Stimulated activated memory B cell treated with anti-CD40 and anti-IgM and Interleukin-4, amounts not matched to agents 10 μg/mL and 1 μg/mL and 100 μg/mL, for 72 hours (primary cell): ENCODE measurements at regions not wholly inside any gene's neighbourhood (a gene's known extent, or its start where the extent isn't known, plus 50 kb on each side); places are given as distances from the start of the nearest gene placed in this dataset.
A peak's percentile ranks its signal among the peaks of the same experiment; 100 is the strongest.
"Not testable (repeated sequence)": the region's sequence is repeated elsewhere in the genome, so short reads cannot be mapped to it uniquely, and the experiment has no call there.

Experiments
- ATAC-seq: fragments of 150-1000 bp; cut with Tn5 transposase; 2 replicates; pipeline ENCODE4 v1.10.0; 2021
- H3K27ac Mint-ChIP-seq: one replicate; pipeline ENCODE4 v1.8.0; 2022; ENCODE audit warnings: mild to moderate bottlenecking, mixed read lengths
- H3K27me3 Mint-ChIP-seq: one replicate; pipeline ENCODE4 v1.8.0; 2022; ENCODE audit warnings: mixed read lengths
- H3K36me3 Mint-ChIP-seq: one replicate; pipeline ENCODE4 v1.8.0; 2022; ENCODE audit warnings: mixed read lengths
- H3K4me1 Mint-ChIP-seq: one replicate; pipeline ENCODE4 v1.8.0; 2022; ENCODE audit warnings: mixed read lengths
- H3K4me3 Mint-ChIP-seq: one replicate; pipeline ENCODE4 v1.8.0; 2022; ENCODE audit warnings: mild to moderate bottlenecking, moderate library complexity, mixed read lengths
- H3K9me3 Mint-ChIP-seq: one replicate; pipeline ENCODE4 v1.8.0; 2022; ENCODE audit warnings: mixed read lengths

GRCh38 chr1:146511047-146511777 lies 282.4 kb upstream of the NOTCH2NLA start:
- H3K9me3 Mint-ChIP-seq, H3K4me1 Mint-ChIP-seq, H3K27ac Mint-ChIP-seq, H3K4me3 Mint-ChIP-seq, ATAC-seq, H3K36me3 Mint-ChIP-seq, H3K27me3 Mint-ChIP-seq: not testable (repeated sequence)

- H3K4me1 Mint-ChIP-seq, H3K4me3 Mint-ChIP-seq, H3K9me3 Mint-ChIP-seq, H3K27me3 Mint-ChIP-seq, H3K36me3 Mint-ChIP-seq, H3K27ac Mint-ChIP-seq, ATAC-seq: not testable (repeated sequence)
These were observed 281.6 kb upstream of the NOTCH2NLA start for GRCh38 chr1:146510248-146510983.

- H3K4me1 Mint-ChIP-seq, H3K36me3 Mint-ChIP-seq, ATAC-seq, H3K4me3 Mint-ChIP-seq, H3K9me3 Mint-ChIP-seq, H3K27ac Mint-ChIP-seq: not testable (repeated sequence)
- peaks cover 11% of the 10 kb centered on the region for H3K27me3 Mint-ChIP-seq
These were observed 275.3 kb upstream of the NOTCH2NLA start for GRCh38 chr1:146504121-146504520.

GRCh38 chr1:146487555-146487954 lies 258.7 kb upstream of the NOTCH2NLA start:
- not testable (repeated sequence) for ATAC-seq, H3K4me1 Mint-ChIP-seq, H3K4me3 Mint-ChIP-seq, H3K27ac Mint-ChIP-seq, H3K36me3 Mint-ChIP-seq, H3K9me3 Mint-ChIP-seq, H3K27me3 Mint-ChIP-seq

GRCh38 chr1:146487155-146487554 lies 258.3 kb upstream of the NOTCH2NLA start:
- ATAC-seq, H3K27me3 Mint-ChIP-seq, H3K27ac Mint-ChIP-seq, H3K36me3 Mint-ChIP-seq, H3K4me3 Mint-ChIP-seq, H3K9me3 Mint-ChIP-seq, H3K4me1 Mint-ChIP-seq: not testable (repeated sequence)

GRCh38 chr1:146486300-146487014 lies 257.6 kb upstream of the NOTCH2NLA start:
- H3K9me3 Mint-ChIP-seq, H3K27ac Mint-ChIP-seq, H3K36me3 Mint-ChIP-seq, H3K27me3 Mint-ChIP-seq, H3K4me1 Mint-ChIP-seq, ATAC-seq, H3K4me3 Mint-ChIP-seq: not testable (repeated sequence)

GRCh38 chr1:146484195-146484594 lies 255.4 kb upstream of the NOTCH2NLA start:
- H3K4me3 Mint-ChIP-seq, H3K9me3 Mint-ChIP-seq: not testable (repeated sequence)

GRCh38 chr1:146479188-146479587 lies 250.4 kb upstream of the NOTCH2NLA start:
- not testable (repeated sequence) for H3K9me3 Mint-ChIP-seq, H3K4me1 Mint-ChIP-seq, H3K27ac Mint-ChIP-seq, H3K27me3 Mint-ChIP-seq, H3K4me3 Mint-ChIP-seq, H3K36me3 Mint-ChIP-seq, ATAC-seq

More at GRCh38 chr1:146484195-146484594, 255.4 kb upstream of the NOTCH2NLA start:
- H3K4me1 Mint-ChIP-seq, H3K27me3 Mint-ChIP-seq, ATAC-seq, H3K27ac Mint-ChIP-seq, H3K36me3 Mint-ChIP-seq: not testable (repeated sequence)

- not testable (repeated sequence) for H3K4me1 Mint-ChIP-seq, H3K36me3 Mint-ChIP-seq, H3K9me3 Mint-ChIP-seq, H3K27ac Mint-ChIP-seq, H3K27me3 Mint-ChIP-seq, H3K4me3 Mint-ChIP-seq, ATAC-seq
These were observed 249.4 kb upstream of the NOTCH2NLA start for GRCh38 chr1:146478125-146478720.

GRCh38 chr1:146475086-146475485 lies 246.3 kb upstream of the NOTCH2NLA start:
- H3K4me1 Mint-ChIP-seq, ATAC-seq, H3K9me3 Mint-ChIP-seq, H3K36me3 Mint-ChIP-seq, H3K27me3 Mint-ChIP-seq, H3K4me3 Mint-ChIP-seq, H3K27ac Mint-ChIP-seq: not testable (repeated sequence)

GRCh38 chr1:146474216-146474615 lies 245.4 kb upstream of the NOTCH2NLA start:
- H3K9me3 Mint-ChIP-seq, ATAC-seq, H3K27ac Mint-ChIP-seq, H3K36me3 Mint-ChIP-seq, H3K4me1 Mint-ChIP-seq, H3K4me3 Mint-ChIP-seq: not testable (repeated sequence)
- H3K27me3 Mint-ChIP-seq: peaks cover 13% of the 10 kb centered on the region

- H3K27me3 Mint-ChIP-seq, H3K36me3 Mint-ChIP-seq, H3K9me3 Mint-ChIP-seq, H3K4me1 Mint-ChIP-seq: not testable (repeated sequence)
- ATAC-seq: peak; percentile 95
- peak overlapping the region; percentile 78 for H3K4me3 Mint-ChIP-seq
- H3K27ac Mint-ChIP-seq: peak overlapping the region; percentile 22
These were observed 243.5 kb upstream of the NOTCH2NLA start for GRCh38 chr1:146472192-146472861.

- H3K4me3 Mint-ChIP-seq, ATAC-seq, H3K27me3 Mint-ChIP-seq, H3K27ac Mint-ChIP-seq, H3K36me3 Mint-ChIP-seq, H3K9me3 Mint-ChIP-seq, H3K4me1 Mint-ChIP-seq: not testable (repeated sequence)
These were observed 231.1 kb upstream of the NOTCH2NLA start for GRCh38 chr1:146459939-146460338.

GRCh38 chr1:146459308-146459707 lies 230.5 kb upstream of the NOTCH2NLA start:
- not testable (repeated sequence) for H3K4me3 Mint-ChIP-seq, H3K27ac Mint-ChIP-seq, H3K4me1 Mint-ChIP-seq, H3K9me3 Mint-ChIP-seq, H3K36me3 Mint-ChIP-seq, ATAC-seq, H3K27me3 Mint-ChIP-seq

- not testable (repeated sequence) for H3K36me3 Mint-ChIP-seq, H3K4me3 Mint-ChIP-seq, H3K27ac Mint-ChIP-seq, H3K27me3 Mint-ChIP-seq, ATAC-seq, H3K9me3 Mint-ChIP-seq, H3K4me1 Mint-ChIP-seq
These were observed 220.0 kb upstream of the NOTCH2NLA start for GRCh38 chr1:146448877-146449246.
